ENCODE measurements at regions not wholly inside any gene's neighbourhood (a gene's known extent, or its start where the extent isn't known, plus 50 kb on each side); places are given as distances from the start of the nearest gene placed in this dataset.
"Not testable (repeated sequence)": the region's sequence is repeated elsewhere in the genome, so short reads cannot be mapped to it uniquely, and the experiment has no call there.

DNA sequence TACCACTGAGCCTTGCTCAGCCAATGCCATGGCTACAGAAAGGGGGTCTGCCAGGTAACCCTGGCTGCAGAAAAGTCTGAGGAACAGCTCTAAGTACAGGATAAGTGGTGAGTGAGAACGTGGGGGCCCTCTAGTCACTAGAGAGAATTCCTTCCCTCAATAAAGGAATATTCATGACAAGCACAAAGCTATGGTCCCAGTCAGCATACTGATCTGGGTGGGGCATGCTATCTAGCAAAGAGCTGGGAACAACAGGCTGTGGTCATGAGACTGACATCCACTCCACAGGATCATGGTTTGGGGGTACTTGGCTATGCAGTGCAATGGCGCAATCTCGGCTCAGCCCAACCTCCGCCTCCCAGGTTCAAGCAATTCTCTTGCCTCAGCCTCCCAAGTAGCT, 140.4 kb downstream of the MTHFS start:
- no peak for DNase-seq (ENCODE audit: low read depth)

DNA sequence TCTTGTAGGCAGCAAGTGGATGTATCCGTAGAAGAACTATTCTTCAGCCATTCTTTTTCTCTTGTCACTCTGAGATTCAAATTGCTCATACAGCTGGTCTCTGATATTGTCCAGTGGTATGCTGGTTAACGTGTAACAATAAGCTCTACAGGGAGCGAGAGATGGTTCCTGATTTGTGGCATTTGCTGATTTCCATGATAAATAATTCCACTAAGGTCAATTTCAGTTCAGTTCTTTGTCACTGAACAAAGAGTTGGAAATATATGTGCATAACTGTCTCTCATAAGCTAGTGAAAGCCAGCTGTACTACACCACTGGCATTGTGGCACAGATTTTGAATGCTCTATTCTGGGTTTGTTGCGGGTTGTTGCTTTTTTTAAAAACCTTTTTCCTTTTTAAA, 131.7 kb downstream of the MTHFS start:
- DNase-seq (ENCODE audit: low read depth): no peak

DNA sequence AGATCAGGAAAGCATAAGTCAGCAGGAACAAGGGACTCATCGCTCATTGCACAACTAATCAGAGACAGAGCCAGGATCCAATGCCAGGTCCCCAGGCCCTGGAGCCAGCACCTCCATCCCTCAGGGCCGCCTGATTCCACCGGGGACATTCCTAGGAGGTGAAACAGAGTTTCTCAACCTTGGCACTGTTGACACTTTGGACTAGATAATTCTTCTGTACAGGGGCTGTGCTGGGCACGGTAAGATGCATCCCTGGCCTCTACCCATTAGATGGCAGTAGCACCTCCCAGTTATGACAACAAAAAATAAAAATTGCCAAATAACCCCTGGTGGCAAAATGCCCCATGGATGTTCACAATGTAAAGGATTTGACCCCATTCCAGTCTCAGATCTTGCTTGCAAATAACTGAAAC, 127.7 kb downstream of the MTHFS start:
- peak; percentile 12 for DNase-seq (ENCODE audit: low read depth)

DNA sequence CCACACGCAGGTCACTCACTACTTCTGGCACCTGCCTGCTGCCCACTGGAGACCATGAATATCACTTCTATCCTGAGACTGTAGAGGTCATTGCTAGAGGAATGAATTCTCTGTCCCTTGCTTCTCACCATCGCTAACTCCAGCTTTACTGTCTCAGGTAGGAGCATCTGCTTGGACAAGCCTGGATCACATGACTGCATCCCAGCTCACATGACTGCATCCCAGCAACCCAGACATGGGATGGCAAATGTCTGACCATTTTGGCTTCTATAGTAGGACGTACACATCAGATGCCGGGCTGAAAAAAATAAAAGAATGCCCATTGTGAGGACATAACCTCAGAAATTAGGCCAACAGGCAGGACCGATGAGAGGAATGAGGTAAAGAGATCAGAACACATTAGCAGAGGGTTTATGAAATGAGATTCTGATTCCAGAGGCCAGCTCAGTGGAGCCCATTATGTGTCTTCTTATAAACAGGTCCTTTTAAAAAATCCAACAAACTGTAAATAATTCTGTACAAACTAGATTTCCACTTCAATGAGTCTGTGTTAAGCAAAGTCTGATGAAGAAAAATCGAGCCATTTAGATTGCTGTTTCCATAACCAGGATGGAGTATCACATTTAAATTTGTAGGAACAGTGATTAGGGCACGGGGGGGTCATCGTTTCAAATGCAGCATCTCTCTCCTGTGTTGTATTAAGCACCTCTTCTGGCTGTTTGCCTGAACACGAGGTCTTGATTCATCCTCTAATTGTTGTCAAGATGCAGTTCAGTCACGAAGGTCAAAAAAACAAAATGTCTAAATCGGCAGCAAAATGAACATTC, 126.7 kb downstream of the MTHFS start:
- DNase-seq (ENCODE audit: low read depth): no peak

DNA sequence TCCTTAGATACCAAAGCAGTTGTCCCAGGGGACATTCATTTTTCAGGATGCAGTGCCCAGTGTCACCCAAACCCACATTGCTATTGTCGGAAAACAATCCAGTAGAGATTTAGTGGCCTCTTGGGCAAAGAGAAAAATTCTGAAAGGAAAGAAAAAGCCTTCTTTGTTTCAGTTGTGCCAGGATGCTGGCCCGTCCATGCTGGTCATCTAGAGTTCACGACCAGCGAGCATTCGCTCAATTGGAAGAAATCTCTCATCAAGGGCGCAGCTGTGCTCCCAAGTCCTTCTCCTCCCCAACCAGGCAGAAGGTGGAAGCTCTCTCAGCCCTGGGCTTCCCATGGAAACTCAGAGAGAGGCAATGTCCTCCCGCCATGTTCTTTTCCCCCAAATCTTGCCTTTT, 123.7 kb downstream of the MTHFS start:
- DNase-seq (ENCODE audit: low read depth): no peak

DNA sequence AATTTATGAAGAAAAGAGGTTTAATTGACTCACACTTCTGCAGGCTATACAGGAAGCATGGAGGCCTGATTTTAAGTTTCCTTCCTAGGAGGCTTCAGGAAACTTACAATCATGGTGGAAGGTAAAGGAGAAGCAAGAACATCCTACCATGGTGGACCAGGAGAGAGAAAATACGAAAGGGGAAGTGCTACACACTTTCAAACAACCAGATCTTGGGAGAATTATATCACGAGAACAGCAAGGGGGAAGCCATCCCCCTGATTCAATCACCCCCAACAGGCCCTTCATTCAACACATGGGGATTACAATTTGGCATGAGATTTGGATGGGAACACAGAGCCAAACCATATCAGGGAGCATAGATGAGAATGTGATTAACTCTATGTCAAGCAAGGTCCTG, 121.0 kb downstream of the MTHFS start:
- DNase-seq (ENCODE audit: low read depth): no peak

DNA sequence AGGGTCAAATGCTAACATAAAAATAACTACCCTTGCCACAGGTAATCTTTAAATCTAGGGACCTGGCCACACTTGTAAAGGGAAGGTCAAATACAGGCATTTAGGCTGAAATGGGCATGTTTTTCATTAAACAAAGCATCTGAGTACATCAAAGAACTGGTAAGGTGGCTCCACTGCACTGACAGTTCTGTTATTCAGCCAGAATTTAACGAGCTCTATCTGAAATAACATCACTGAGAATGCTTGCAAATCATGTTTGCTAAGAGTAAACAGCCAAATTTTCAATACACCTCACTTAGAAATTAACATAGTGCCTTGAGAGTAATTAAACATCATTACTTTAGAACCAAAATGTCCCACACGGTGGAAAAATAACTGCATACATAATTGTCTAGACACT, 118.9 kb downstream of the MTHFS start:
- no peak for DNase-seq (ENCODE audit: low read depth)

DNA sequence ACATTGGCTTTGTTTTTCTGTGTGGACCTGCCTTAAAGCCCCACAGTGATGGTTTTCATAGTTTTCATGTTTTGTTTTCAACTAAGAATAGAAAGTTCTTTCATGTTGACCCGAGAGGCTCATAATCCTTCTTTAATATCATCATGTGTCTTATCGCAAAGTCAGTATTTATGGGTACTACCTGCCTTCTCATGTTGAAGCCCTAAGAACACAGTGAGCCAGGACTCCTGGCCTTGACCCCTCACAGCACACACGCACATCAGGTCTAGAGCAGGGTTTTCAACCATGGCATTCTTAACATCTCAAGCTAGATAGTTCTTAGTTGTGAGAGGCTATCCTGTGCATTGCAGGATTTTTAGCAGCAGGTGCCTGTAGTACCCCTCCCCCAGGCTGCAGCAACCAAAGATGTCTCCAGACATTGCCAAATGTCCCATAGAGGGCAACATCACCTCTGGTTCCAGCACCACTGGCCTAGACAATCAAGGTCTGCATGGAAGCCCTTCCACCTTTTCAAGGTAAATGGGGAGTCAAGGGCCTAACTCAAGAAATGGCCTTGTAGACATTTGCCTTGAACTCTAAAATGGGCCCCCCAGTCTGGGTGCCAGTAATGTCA, 118.3 kb downstream of the MTHFS start:
- no peak for DNase-seq (ENCODE audit: low read depth)

DNA sequence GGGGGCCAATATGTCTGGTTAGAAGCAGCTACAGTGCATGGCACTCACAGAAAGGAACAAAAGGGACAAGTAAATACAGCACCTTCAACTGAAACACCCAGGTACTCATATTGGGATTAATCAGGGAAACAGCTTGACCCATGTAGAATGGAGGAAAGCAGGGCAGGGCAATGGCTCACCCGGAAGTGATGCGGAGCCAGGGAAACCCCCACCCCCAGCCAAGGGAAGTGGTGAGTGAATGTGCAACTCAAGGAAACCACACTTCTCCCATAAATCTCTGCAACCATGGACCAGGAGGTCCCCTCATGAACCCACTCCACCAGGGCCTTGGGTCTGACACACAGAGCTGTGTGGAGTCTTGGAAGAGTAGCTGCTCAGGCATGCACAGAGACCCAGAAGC, 117.1 kb downstream of the MTHFS start:
- DNase-seq (ENCODE audit: low read depth): no peak

DNA sequence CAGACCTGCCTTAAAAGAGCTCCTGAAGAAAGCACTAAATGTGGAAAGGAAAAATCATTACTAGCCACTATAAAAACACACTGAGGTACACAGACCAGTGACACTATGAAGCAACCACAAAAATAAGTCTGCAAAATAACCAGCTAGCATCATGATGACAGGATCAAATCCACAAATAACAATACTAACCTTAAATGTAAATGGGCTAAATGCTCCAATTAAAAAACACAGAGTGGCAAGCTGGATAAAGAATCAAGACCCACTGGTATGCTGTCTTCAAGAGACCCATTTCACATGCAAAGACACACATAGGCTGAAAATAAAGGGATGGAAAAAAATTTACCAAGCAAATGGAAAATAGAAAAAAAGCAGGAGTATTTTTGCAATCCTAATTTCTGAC, 114.5 kb downstream of the MTHFS start:
- DNase-seq (ENCODE audit: low read depth): not testable (repeated sequence)
